Right cardiac atrium (tissue), 5 donors: ENCODE measurements at regions not wholly inside any gene's neighbourhood (a gene's known extent, or its start where the extent isn't known, plus 50 kb on each side); places are given as distances from the start of the nearest gene placed in this dataset.

Experiments
- ATAC-seq, 2 donors: fragments of 200-7000 bp; cut with Tn5 transposase; one replicate each; pipeline versions ENCODE4 v1.8.0 to v1.9.1; 2020; ENCODE audit warnings: moderate library complexity in 2 of 2, mild to moderate bottlenecking in 1 of 2
- DNase-seq, 3 donors: peaks; one replicate each; pipeline ENCODE4 v3.0.0-alpha.2; 2020
- H3K27ac ChIP-seq: one replicate; pipeline ENCODE4 v1.5.1; 2013; ENCODE audit warnings: mild to moderate bottlenecking, low read length, control low read depth, moderate library complexity
- H3K27me3 ChIP-seq: one replicate; pipeline ENCODE4 v1.6.1; 2013; ENCODE audit not compliant: control insufficient read depth, insufficient read depth
- H3K4me1 ChIP-seq: one replicate; pipeline ENCODE4 v1.6.1; 2013; ENCODE audit warnings: low read length; ENCODE audit not compliant: control insufficient read depth, insufficient read depth
- H3K4me3 ChIP-seq: one replicate; pipeline ENCODE4 v1.5.1; 2013; ENCODE audit warnings: low read length, control low read depth
- H3K9me3 ChIP-seq: one replicate; pipeline ENCODE4 v1.6.1; 2013; ENCODE audit warnings: low read length; ENCODE audit not compliant: control insufficient read depth
- WGBS: extraction: QIAGEN DNeasy Blood & Tissue Kit; methylation state at CpG from one replicate; pipeline ENCODE4 v1.1.7; 2013; 5-methylcytosine and 5-hydroxymethylcytosine counted together
- intact Hi-C, 4 donors: fragments of 100-400 bp; cut with DNase I; formaldehyde crosslinking; loops; one replicate each; pipeline versions ENCODE4 v1.11.0 to v1.14.0; 2022 to 2023
- donor health status: healthy with polysubstance abuse.
- donor health status: DM: no; HTN: yes; CAD: no.
- donor health status: DM: no; HTN: no; CAD: no.
- donor health status: DM: no; HTN: yes; CAD: no; lungs with severe emphysema.
- donor health status: DM: yes; HTN: yes; CAD: no.

DNA sequence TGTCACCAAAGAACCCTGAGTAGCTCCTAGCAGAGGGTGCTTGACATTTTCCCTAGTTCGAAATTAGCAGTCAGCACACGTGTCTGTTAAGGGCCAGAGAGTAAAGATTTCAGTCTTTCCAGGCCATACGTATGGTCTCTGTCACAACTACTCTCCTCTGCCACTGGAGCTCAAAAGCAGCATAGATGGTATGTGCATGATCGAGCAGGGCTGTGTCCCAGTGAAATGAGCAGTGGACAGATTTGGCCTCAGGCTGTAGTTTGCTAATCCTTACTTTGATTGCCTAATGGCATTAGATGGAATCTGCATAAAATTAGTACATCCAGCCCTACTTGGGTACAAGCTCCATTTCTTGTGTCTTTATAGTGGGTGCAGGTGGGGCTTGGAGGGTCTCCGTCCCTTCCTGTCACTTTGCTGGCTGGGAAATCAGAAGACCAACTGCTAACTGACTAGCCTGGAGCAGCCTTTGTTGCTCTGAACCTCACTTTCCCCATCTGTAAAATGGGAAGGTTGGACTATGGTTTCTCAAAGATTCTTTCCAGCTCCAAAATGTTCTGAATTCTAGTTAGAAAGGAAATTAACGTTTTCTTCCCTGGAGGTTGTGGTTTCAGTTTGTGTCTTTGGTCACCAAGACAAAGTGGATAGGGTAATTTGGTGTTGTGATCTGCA, 108.5 kb downstream of the GLI2 start:
- WGBS: 75% methylated on average over 6 of the region's 6 CpGs
- no peak for ATAC-seq
- Histone ChIP-seq H3K27me3 (no peaks in the 10 kb centered on the region), H3K9me3 (no peaks in the 10 kb centered on the region), H3K4me3 (no peak overlapping the region), H3K27ac (no peak overlapping the region), H3K4me1 (peaks cover 3% of the 10 kb centered on the region)
- peak in 1 of 3 donors; percentile 6 for DNase-seq
- intact Hi-C loops: no loop called here

DNA sequence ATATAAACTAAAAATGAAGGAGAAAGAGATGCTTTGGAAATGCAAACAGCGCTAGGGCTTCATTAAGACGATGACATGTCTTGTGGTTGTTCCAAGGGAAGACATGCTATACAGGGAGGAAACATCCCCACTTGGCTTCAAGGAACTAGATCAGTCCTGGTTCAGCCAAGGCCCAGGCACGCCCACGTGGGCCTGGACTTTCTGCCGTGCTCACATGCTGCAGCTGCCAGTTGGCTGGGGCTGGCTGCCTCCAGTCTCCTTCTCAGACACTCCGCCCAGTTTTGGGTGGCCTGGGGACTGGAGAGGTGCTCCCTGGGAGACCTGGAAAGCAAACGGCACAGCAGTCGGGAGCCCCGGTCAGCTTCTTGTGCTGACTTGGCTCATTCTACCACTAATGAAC, 109.6 kb downstream of the GLI2 start:
- H3K27me3 ChIP-seq: no peaks in the 10 kb centered on the region
- H3K27ac ChIP-seq: no peak overlapping the region
- H3K4me1 ChIP-seq: peaks cover 3% of the 10 kb centered on the region
- 59% methylated on average over 9 of the region's 9 CpGs for WGBS
- peak; percentile 88 to 95 (median 92) for DNase-seq
- no peaks in the 10 kb centered on the region for H3K9me3 ChIP-seq
- ATAC-seq: peak; percentile 80 to 87
- intact Hi-C loops: no loop called here
- no peak overlapping the region for H3K4me3 ChIP-seq

DNA sequence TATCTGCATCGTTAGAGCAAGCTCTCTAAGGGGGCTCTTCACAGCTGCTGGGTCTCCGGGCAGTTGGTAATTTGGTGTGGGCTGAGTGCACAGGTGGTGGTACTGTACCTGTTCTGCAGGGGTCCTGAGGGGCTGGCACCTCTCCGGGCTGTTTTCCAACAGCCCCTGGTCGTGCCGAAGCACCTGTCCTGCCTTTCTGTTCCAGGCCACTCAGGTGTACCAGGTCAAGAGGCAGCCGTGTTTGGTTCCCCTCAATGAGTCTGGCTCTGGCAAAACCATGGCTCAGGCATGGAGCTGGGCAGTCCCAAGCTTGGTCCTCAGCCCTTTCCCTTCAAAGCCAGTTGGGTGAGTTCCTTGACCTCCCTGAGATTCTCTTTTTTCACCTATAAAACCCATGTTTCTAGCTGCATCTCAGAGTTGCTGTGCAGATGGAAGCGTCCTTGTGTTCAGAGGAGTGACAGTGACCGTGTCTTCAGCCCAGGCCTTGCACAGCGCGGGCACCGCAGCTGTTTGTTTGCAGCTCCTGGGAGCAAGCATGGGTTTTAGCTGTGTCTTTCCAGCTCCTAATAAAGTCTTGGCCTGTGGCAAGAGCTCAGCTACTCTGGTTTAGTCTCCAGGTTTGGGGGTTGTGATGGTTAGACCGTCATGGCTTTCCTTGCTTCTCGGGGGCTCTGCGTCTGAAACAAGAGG, 110.9 kb downstream of the GLI2 start:
- Histone ChIP-seq H3K27me3 (no peaks in the 10 kb centered on the region), H3K4me1 (peaks cover 3% of the 10 kb centered on the region), H3K4me3 (no peak overlapping the region), H3K9me3 (no peaks in the 10 kb centered on the region), H3K27ac (no peak overlapping the region)
- no peak for ATAC-seq
- intact Hi-C loops: no loop called here
- DNase-seq: peak in 2 of 3 donors; percentile 5 to 37
- 90% methylated on average over 14 of the region's 14 CpGs for WGBS

DNA sequence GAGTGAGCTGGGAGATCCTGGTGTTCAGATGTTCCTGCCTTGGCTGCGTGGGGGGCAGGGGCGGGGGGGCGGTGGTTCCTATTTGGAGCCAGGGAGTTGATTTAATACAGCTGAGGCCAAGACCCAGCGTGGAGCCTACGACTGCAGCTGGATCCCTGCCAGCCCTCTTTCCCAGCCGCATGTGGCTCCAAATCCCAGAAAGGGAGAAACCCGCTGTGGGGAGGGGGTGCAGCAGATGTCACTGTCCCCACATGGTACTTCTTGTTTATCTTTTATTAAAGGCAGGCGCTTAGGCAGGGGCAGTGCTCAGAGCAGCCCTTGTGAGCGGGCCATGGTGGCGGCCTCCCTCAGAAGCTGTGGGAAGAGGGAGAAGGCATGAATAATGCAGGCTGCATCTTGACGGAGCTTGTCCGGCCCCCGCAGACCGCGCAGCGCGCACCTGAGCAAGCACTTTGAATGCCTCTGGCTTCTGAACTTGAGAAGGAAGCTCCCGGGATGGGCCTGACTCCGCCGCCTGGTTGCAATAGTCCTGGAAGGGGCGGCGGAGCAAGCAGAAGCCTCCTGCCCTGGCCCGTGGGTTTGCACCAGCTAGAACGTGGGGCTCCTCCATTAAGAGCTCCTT, 112.1 kb downstream of the GLI2 start:
- no peaks in the 10 kb centered on the region for H3K9me3 ChIP-seq
- peak in 2 of 3 donors; percentile 32 to 55 for DNase-seq
- WGBS: 66% methylated on average over 24 of the region's 24 CpGs

DNA sequence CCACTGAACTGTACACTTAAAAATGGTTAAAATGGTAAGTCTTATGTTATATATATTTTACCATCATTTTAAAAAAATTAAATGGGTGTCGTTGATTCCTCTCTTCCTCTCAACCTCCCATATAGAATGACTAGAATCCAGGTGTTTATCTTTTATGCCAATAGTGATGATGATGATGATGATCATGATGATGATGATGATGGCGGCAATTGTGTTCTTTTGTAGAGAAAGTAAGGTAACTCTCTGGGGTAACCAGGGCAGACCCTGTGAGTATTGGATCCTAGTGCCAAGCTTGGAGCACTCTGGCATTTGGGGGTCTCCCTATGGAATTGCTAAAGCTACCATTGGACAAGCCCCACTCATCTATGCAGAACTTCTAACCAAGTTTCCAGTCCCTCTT, 113.6 kb downstream of the GLI2 start:
- no peaks in the 10 kb centered on the region for H3K4me1 ChIP-seq
- H3K4me3 ChIP-seq: no peak overlapping the region
- 97% methylated on average over 2 of the region's 2 CpGs for WGBS
- H3K27ac ChIP-seq: no peak overlapping the region
- ATAC-seq: no peak
- H3K27me3 ChIP-seq: no peaks in the 10 kb centered on the region
- H3K9me3 ChIP-seq: no peaks in the 10 kb centered on the region
- no peak for DNase-seq
- intact Hi-C loops: no loop called here

More for the DNA sequence above, 112.1 kb downstream of the GLI2 start:
- ATAC-seq: no peak
- no peaks in the 10 kb centered on the region for H3K27me3 ChIP-seq
- H3K4me3 ChIP-seq: no peak overlapping the region
- intact Hi-C loops: no loop called here
- no peak overlapping the region for H3K27ac ChIP-seq
- peaks cover 3% of the 10 kb centered on the region for H3K4me1 ChIP-seq

DNA sequence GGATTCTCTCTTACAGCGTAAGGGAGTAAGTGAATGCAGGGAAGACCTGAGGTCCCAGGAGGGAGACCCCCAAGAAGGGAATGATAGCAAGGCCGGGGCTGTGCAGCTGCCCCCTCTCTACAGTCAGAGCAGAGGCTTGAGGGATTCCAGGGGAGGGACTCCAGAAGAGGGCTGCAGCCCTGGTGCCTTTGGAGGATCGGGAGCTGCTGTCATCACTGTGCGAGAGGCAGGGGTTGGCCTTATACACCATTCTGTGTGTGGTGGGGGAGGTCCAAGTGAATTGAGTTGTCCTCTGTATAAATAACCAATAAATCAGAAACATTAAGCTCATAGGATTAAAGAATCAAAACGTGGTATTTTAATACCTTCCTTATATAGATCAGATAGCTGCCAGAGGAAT, 114.9 kb downstream of the GLI2 start:
- H3K27ac ChIP-seq: no peak overlapping the region
- ATAC-seq (no peak), DNase-seq (no peak)
- H3K27me3 ChIP-seq: no peaks in the 10 kb centered on the region
- H3K9me3 ChIP-seq: no peaks in the 10 kb centered on the region
- 73% methylated on average over 5 of the region's 5 CpGs for WGBS
- intact Hi-C loops: no loop called here
- no peak overlapping the region for H3K4me3 ChIP-seq
- H3K4me1 ChIP-seq: no peaks in the 10 kb centered on the region

DNA sequence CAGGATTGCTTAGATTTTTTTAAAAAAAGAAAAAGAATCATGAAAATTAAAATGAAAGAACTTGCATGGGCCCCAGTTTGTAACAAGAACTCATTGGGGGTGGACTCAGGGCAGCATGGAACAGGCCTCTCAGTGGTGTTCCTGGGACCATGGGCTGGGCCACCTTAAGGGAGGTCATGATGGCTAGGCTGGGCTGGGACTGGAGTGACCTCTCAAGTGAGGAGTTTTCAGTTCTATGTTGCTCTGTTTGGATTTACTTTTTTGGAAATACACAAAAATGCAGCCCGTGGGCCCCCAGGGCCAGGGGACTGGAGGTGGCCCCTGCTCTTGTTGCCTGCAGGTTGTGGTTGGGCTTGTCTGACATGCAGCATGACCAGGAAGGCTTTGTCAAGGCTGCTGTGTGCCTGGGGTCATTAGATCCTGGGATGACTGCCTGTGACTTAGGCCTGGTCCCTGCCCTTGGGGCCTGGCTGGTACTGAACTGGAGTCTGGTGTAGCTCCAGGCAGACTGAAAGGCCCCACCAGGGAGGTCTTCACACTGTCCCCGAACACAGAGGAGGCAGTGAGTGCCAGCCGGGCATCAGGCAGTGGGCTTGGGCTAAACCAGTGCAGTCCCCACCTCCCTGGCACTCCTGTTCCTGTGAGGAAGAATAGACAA, 115.6 kb downstream of the GLI2 start:
- ATAC-seq (no peak), DNase-seq (peak in 1 of 3 donors; percentile 6)
- intact Hi-C loops: no loop called here
- Histone ChIP-seq H3K9me3 (no peaks in the 10 kb centered on the region), H3K4me1 (no peaks in the 10 kb centered on the region), H3K27me3 (no peaks in the 10 kb centered on the region), H3K4me3 (no peak overlapping the region), H3K27ac (no peak overlapping the region)
- 85% methylated on average over 3 of the region's 3 CpGs for WGBS

DNA sequence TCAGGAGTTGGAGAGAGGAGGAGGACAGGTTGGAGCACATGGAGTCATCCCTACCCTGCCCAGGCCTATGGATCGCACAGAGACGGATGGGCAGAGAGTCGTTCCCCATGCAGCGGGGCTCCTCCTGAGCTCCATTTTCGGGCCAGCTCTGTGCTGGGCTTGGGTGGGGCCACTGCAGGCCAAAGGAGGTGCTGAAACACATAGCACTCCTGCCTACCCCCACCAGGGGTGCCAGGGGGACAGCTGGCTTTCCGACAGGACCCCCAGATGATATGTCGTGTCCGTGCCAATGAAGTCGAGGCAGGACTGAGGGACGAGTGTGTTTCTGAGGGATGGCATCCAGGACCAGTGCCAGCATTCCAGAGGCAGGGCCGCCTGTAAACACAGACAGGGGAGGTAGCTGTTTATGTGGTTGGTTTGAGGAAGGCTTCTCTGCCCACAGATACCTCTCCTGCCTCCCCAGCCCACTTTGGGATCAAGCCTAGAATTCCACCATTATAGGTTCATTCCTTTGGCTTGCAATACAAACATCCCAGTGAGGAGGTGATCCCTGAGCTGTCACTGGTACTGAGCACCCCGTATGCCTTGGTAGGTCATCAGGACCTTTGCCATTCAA, 116.6 kb downstream of the GLI2 start:
- intact Hi-C loops: no loop called here
- no peaks in the 10 kb centered on the region for H3K9me3 ChIP-seq
- no peak overlapping the region for H3K4me3 ChIP-seq
- H3K27ac ChIP-seq: no peak overlapping the region
- ATAC-seq: no peak
- WGBS: 76% methylated on average over 12 of the region's 12 CpGs
- no peaks in the 10 kb centered on the region for H3K27me3 ChIP-seq
- peak in 2 of 3 donors; percentile 5 to 35 for DNase-seq
- H3K4me1 ChIP-seq: no peaks in the 10 kb centered on the region

DNA sequence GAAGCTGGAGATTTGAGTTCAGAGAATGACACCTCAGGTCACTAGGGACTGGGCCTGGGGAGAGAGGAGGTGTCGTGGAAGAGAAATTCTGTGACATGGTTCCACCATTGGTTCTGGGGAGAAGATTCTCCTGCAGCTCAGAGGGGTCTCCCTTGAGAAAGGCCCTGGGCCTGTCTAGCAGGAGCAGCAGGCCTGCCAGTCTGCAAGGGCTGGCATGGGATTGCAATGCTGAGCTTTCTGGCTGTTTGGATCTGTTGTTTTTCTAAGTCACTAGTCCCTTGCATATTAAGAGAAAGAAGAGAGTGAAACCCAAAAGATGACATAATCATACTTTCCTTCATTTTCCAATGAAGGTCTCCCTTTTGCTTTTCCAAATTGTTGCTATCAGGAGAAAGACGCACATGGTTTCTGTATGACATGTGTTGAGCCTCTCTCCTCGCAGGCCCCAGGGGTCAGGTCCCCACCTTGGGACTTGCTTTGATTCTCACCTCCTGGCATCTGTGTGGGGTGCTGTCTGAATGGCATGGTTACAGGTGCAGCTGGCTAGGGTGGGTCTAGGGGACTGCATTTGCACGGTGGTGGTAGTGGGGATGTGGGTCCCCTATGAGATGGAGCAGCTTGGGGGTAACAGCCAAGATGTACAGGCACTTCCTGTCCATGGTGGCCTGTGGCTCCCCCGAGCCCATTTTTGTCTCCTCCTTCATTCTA, 117.8 kb downstream of the GLI2 start:
- peak in 2 of 3 donors; percentile 1 to 42 for DNase-seq

DNA sequence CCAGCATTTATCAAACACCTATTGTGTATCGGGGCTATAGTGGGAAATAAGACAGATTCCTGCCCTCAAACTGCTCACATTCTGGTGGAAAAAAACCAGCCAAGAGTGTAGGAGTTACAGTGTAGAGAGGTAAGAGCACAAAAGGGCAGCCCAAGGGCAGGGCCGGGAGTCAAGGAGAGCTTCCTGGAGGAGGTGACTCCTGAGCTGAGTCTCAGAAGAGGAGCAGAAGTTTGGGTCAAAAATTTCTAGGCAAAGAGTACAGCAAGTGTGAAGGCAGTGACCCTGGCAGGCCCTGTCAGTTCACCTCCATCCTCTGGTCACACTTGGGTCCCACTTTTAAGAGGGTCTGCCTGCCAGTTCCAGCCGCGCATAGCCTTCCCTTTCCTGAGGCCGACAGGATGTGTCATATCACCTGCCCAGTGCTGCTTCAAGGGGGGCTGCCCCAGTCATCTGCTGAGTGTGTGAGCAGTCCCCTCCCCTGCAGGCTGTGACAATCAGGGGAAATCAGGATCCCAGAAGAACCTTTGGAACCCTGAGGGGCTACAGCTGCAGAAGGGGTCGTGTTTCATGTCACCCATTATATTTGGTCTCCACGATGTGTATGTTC, 118.4 kb downstream of the GLI2 start:
- DNase-seq: peak in 1 of 3 donors; percentile 21
- 61% methylated on average over 7 of the region's 7 CpGs for WGBS
- Histone ChIP-seq H3K4me3 (no peak overlapping the region), H3K27me3 (no peaks in the 10 kb centered on the region), H3K4me1 (no peaks in the 10 kb centered on the region), H3K27ac (no peak overlapping the region), H3K9me3 (no peaks in the 10 kb centered on the region)
- intact Hi-C loops: no loop called here
- ATAC-seq: no peak

More for the DNA sequence above, 117.8 kb downstream of the GLI2 start:
- intact Hi-C loops: no loop called here
- Histone ChIP-seq H3K27ac (no peak overlapping the region), H3K4me1 (no peaks in the 10 kb centered on the region), H3K9me3 (no peaks in the 10 kb centered on the region), H3K4me3 (no peak overlapping the region), H3K27me3 (no peaks in the 10 kb centered on the region)
- 74% methylated on average over 5 of the region's 5 CpGs for WGBS
- no peak for ATAC-seq
